GM12874 (cell line): ENCODE measurements at regions not wholly inside any gene's neighbourhood (a gene's known extent, or its start where the extent isn't known, plus 50 kb on each side); places are given as distances from the start of the nearest gene placed in this dataset.

Source experiments
- CTCF ChIP-seq: IDR thresholded peaks from 2 replicates; pipeline ENCODE4 v1.5.1; 2011; ENCODE audit warnings: low read depth, mild to moderate bottlenecking, control low read depth, low read length, moderate library complexity; ENCODE audit not compliant: insufficient read depth

GRCh38 chr4:129415004-129415403 lies 319.1 kb downstream of the C4orf33 start:
- TF ChIP-seq CTCF: no peak

- no peak for TF ChIP-seq CTCF
Measured at GRCh38 chr4:129420637-129421036, 324.7 kb downstream of the C4orf33 start.

GRCh38 chr4:129422277-129422676 lies 326.3 kb downstream of the C4orf33 start:
- no peak for TF ChIP-seq CTCF

- TF ChIP-seq CTCF: no peak
Measured at GRCh38 chr4:129428454-129428853, 332.5 kb downstream of the C4orf33 start.

GRCh38 chr4:129429581-129430320 lies 333.8 kb downstream of the C4orf33 start:
- TF ChIP-seq CTCF: no peak

GRCh38 chr4:129437347-129437746 lies 341.4 kb downstream of the C4orf33 start:
- TF ChIP-seq CTCF: no peak

- no peak for TF ChIP-seq CTCF
Measured at GRCh38 chr4:129438456-129438981, 342.6 kb downstream of the C4orf33 start.
